ENCODE measurements at regions not wholly inside any gene's neighbourhood (a gene's known extent, or its start where the extent isn't known, plus 50 kb on each side); places are given as distances from the start of the nearest gene placed in this dataset.

DNA sequence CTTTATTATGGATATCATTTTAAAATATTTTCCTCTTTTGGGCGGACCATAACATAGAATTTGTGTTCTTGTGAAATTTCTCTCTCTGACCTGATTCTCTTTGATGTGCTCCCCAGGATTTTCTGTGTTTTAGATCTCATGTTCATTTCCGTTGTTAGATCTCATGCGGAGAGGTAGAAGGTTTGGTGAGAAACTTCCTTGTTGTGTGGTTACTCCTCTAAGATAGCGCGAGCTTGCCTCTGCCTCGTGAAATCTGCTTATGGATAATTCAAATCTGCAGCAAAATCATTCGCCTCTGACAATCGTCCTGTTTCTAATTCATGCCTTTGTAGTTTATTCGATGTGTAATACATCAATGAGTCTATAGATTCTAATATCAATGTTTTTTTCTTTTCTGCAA is 580.4 kb downstream of the USP25 start:
- DNase-seq: no peak

- no peak for DNase-seq
Measured at GRCh38 chr21:16311229-16311628, 581.4 kb downstream of the USP25 start.

DNA sequence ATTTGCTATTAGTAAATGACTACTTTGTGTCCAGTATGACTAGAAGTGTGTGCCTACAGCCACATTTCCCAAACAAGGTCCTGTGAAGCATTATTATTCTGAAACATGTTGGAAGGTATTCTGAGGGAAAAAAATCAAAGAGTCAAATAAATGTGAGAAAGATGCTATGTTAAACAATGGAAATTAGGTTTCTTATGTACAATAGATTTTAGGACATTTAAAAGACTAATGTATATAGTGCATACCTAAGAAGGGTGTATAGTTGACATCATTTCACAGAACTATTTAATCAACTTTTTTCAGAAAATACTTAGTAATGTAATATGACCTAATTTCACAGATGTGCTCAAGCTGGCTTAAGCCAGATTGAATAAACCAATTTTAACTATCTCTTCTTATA is 582.5 kb downstream of the USP25 start:
- no peak for DNase-seq

GRCh38 chr21:16315223-16315622 is 585.4 kb downstream of the USP25 start:
- DNase-seq: no peak

- no peak for DNase-seq
Measured at GRCh38 chr21:16318651-16319300, 589.0 kb downstream of the USP25 start.

DNA sequence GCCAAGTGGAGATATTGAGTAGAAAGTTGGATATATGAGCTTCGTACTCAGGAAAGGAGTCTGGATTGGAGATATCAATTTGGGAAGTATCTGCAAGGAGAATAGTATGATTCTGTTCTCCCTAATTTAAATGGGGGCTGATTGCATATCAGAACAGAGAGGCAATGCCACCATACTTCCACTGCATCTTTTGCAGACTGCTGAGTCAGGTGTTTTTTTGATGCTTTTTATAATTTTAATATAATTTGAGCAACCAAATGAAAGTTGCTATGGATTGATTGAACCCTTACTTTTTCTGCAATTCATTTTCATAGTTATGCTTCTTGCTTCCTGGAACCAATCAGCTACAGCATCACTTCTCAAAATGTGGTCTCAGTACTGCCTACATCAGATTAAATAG is 590.3 kb downstream of the USP25 start:
- DNase-seq: no peak

DNA sequence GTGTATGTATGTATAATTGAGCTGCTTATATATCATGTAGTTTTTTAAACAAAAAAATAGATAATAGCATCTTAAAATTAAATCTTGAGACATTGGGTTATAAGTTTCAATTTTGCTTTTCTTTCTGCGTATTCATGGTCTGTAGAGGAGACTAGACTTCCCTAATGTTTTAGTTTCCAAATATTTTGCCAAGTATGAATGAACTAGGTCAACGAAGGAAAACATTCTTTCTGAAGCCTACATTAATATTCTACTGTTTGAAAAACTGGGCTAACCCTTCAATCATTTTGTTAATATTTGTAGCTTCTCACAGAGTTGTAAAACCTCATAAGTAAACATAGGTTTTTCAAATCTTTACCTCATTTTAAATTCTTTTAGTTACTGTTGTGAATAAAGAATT is 592.7 kb downstream of the USP25 start:
- no peak for DNase-seq

DNA sequence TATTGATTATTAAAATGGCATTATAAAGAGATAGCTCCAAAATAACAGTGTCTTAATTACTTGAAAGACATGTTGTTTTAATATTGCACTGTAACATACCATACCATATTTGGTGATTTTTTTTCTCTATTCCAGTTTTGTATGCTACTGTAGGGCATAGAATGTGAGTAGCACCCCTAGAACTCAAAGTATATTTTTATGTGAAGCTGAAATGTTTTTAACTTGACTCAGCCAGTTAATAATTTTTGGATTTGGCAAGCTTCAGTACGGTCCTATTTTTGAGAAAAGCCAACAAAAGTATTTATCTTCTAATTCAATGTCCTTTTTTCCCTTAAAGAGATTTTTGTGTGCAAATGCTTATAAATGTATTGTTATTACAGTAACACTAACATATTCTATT is 593.8 kb downstream of the USP25 start:
- no peak for DNase-seq

DNA sequence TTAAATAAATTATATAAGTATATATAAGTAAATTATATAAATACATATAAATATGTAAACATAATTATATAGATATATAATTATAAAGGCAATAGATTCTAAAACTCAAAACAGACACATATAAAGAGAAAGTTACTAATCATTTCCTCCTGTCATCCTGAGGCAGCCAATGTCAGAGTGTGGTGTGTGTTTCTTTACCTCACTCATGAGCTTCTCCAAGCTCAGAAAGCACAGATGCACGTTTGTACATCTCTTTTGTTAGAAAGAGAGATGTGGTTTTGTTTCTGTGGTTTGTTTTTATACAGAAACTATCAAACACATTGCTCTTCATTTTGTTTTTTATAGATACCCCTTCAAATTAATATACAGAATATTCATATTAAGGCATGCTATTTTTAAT is 594.8 kb downstream of the USP25 start:
- DNase-seq: no peak

GRCh38 chr21:16330082-16330907 is 600.5 kb downstream of the USP25 start:
- no peak for DNase-seq

- DNase-seq: no peak
Measured at GRCh38 chr21:16330908-16331268, 601.1 kb downstream of the USP25 start.

GRCh38 chr21:16337266-16337665 is 607.5 kb downstream of the USP25 start:
- DNase-seq: no peak

- no peak for DNase-seq
Measured at GRCh38 chr21:16342932-16343331, 613.1 kb downstream of the USP25 start.

DNA sequence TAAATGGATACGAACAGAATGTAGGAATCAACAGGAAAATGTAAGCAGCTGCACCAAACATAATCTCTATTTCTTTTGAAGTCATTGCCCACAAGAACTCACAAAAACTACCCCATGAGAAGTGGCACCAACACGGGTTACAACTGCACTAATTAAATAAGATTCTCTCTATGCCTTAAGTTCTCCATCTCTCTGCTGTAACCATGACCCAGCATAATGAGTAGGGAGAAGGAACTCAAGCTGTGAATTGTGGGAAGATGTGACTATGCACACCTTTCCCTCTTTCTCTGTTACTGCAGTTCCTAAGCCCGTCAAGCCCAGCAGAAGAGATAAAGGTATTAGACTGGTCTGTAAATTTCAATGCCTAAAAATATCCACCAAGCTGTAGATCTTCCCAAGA is 614.0 kb downstream of the USP25 start:
- no peak for DNase-seq

DNA sequence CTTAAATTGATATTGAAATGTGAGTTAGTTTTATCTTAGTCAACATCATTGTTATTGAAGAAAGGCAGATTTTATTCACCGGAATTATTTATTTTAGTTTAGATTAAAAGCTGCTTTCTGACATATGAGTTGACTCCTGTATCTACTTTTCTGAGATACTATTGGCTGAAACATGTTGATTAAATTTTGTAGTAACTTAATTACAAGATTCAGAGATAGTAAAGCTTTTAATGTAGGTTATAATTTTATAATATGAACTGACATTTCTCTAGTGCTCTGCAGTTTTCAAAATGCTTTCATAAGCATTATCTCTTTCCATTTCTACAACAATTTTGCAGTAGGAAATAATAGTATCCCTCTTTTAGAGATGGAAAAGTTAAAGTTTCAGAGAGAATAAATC is 616.0 kb downstream of the USP25 start:
- DNase-seq: no peak

GRCh38 chr21:16347223-16347622 is 617.4 kb downstream of the USP25 start:
- DNase-seq: no peak

GRCh38 chr21:16353764-16354163 is 624.0 kb downstream of the USP25 start:
- DNase-seq: no peak

DNA sequence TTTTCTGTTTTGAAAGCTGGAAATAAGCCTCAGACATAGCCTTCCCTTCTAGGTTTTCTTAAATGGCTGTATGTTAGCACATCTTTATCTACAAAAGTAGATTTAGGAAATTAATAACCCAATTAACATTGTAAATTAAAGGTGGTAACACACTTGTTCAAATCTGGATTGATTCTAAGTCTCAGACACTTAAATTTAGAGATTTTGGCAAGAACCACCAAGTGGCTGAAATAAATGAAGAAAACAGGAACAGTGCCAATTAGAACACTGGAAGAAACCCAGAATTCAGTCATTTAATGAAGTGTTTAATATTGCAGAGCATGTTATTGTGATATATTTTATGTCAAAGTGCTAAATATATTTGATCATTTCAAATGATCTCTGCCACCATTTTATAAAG is 628.2 kb downstream of the USP25 start:
- DNase-seq: no peak

DNA sequence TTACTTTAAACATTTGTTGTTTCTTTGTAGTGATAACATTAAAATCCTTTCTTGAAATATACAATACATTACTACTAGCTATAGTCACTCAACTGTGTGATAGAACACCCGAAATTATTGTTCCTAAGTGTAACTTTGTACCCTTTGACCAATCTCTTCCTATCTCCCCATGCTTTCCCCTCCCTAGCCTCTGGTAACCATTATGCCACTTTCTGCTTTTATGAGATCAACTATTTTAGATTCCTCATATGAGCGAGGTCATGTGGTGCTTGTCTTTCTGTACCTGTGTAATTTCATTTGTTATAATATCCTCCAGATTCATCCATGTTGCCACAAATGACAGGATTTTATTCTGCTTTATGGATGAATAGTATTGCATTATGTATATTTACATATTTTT is 629.0 kb downstream of the USP25 start:
- DNase-seq: no peak

DNA sequence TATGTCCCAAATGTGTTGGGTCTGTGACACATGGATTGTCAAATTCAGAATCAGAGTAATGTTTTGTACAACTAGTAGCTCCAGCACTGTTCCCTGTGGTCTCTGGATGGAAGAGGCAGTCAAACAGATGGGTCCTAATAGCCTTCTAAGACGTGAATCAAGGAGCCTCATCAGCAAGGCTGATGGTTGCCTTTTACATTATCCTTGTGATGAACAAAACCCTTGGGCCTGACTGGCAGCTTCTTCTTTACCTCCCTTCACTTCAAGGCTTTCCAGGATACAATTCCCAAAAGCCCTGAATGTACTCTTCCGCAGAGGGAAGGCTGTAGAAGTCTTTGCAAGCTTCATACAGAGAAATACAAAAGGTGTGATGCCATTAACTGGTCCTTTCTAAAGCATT is 633.3 kb downstream of the USP25 start:
- DNase-seq: no peak

DNA sequence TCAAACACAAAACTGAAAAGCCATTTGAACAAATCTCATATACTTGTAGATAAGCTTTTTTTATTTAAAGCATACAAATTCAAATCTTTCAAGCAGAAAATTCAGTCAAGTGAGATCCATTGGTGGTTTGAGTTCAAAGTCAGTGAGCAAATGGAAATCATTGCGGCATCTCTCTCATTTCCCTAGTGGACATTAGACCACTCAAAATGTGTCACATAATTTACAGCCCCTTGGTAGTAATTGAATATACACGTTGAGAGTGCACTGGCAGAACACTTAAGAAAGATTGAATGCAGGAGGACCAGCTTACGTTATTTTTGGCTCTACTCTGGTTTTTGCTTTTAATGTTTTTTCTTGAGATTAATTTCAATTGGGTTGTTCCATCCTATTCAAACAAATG is 633.7 kb downstream of the USP25 start:
- no peak for DNase-seq

GRCh38 chr21:16366207-16366606 is 636.4 kb downstream of the USP25 start:
- DNase-seq: no peak

DNA sequence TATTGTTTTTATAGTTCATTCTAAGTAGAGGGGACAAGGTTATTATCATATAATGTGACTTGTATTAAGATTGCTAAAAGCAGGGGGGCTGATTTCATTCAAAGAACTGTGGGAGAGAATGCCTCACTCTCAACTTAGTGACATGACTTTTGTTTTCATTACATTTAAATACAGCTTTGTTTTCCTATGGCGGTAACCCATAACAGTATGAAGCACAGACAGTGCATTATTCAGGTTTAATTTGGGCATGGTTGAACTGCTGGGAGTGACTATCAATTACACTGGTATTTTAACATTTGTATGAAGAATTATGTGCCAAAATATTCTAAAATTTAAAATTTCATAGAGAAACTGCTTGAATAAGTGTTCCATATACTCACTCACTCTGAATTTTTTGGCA is 637.3 kb downstream of the USP25 start:
- DNase-seq: no peak

DNA sequence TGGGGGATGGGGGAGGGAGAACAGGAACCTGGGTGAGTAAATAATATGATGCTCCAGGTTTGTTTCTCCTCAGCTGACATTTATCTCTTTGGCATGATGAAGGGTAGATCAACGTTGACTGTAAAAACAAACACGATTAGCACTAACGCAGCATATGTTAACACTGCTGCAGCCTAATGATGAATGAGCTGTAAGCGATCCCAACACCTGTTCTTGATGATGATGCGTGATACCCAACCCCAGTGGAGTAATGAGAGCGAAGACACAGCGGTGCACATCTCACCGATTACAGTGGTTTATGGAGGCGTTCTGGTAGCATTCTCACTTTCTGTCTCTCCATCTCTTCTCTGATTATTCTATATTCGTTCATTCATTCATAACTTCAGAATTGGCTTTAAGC is 640.4 kb downstream of the USP25 start:
- DNase-seq: no peak

GRCh38 chr21:16372586-16372985 is 642.8 kb downstream of the USP25 start:
- DNase-seq: no peak

Measured in activated CD4-positive, alpha-beta T cell treated with anti-CD3 and anti-CD28 coated beads, Interleukin-2, amount 50 U/mL, for 4 hours (primary cell).